Neural cell (in vitro differentiated cells): ENCODE measurements at regions not wholly inside any gene's neighbourhood (a gene's known extent, or its start where the extent isn't known, plus 50 kb on each side); places are given as distances from the start of the nearest gene placed in this dataset.

Experiments
- H2AFZ ChIP-seq: fragments of 200-600, 300-800 bp; sonication (generic), shearing (Covaris generic); 2 replicates; pipeline ENCODE4 v1.6.0; 2014; ENCODE audit warnings: low read depth, mild to moderate bottlenecking, antibody characterized with exemption, low read length, moderate library complexity
- H3F3A ChIP-seq: fragments of 200-600 bp; shearing (Covaris generic); 2 replicates; pipeline ENCODE4 v1.6.1; 2016; ENCODE audit warnings: mild to moderate bottlenecking, moderate library complexity, mixed read lengths, antibody characterized with exemption, low read length; ENCODE audit not compliant: insufficient read depth, poor library complexity, severe bottlenecking
- H3K27ac ChIP-seq: fragments of 200-600, 300-800 bp; sonication (generic), shearing (Covaris generic); 2 replicates; pipeline ENCODE4 v1.5.1; 2014; ENCODE audit warnings: mild to moderate bottlenecking, low read length, moderate library complexity
- H3K27me3 ChIP-seq: fragments of 300-800, 200-600 bp; sonication (generic), shearing (Covaris generic); 2 replicates; pipeline ENCODE4 v1.6.0; 2014; ENCODE audit warnings: mild to moderate bottlenecking, low read depth, low read length, moderate library complexity; ENCODE audit not compliant: insufficient read depth
- H3K36me3 ChIP-seq: fragments of 300-800, 200-600 bp; sonication (generic), shearing (Covaris generic); 2 replicates; pipeline ENCODE4 v1.5.1; 2014; ENCODE audit warnings: mild to moderate bottlenecking, antibody characterized with exemption, low read length, moderate library complexity; ENCODE audit not compliant: insufficient read depth
- H3K4me2 ChIP-seq: fragments of 300-800, 200-600 bp; sonication (generic), shearing (Covaris generic); 2 replicates; pipeline ENCODE4 v1.6.0; 2014; ENCODE audit warnings: mild to moderate bottlenecking, low read length
- H3K4me3 ChIP-seq: fragments of 300-800, 200-600 bp; sonication (generic), shearing (Covaris generic); 2 replicates; pipeline ENCODE4 v1.5.1; 2014; ENCODE audit warnings: mild to moderate bottlenecking, low read length, moderate library complexity
- H3K79me2 ChIP-seq: fragments of 200-600 bp; shearing (Covaris generic); replicated peaks from 2 replicates; pipeline ENCODE4 v1.6.0; 2014; ENCODE audit warnings: mild to moderate bottlenecking, low read length, moderate library complexity; ENCODE audit not compliant: insufficient read depth
- H3K9ac ChIP-seq: fragments of 300-800, 200-600 bp; sonication (generic), shearing (Covaris generic); 2 replicates; pipeline ENCODE4 v1.6.1; 2016; ENCODE audit warnings: mild to moderate bottlenecking, low read length, mixed read lengths
- H3K9me2 ChIP-seq: fragments of 200-600 bp; shearing (Covaris generic); 2 replicates; pipeline ENCODE4 v1.6.1; 2016; ENCODE audit warnings: mild to moderate bottlenecking, low read length, mixed read lengths; ENCODE audit not compliant: insufficient read depth
- H3K9me3 ChIP-seq: fragments of 200-600, 300-800 bp; sonication (generic), shearing (Covaris generic); 2 replicates; pipeline ENCODE4 v1.6.1; 2016; ENCODE audit warnings: mild to moderate bottlenecking, mixed run types, low read length, moderate library complexity, mixed read lengths
- H4K20me1 ChIP-seq: fragments of 200-600 bp; shearing (Covaris generic); 2 replicates; pipeline ENCODE4 v1.6.1; 2016; ENCODE audit warnings: mild to moderate bottlenecking, mixed run types; ENCODE audit not compliant: insufficient read depth
- EP300 ChIP-seq: fragments of 450-650 bp; conservative IDR thresholded peaks from 2 replicates; pipeline ENCODE4 v1.6.1; 2014; ENCODE audit warnings: antibody characterized with exemption, mild to moderate bottlenecking, moderate library complexity; ENCODE audit not compliant: poor library complexity, severe bottlenecking
- EZH2 ChIP-seq: fragments of 200-600, 300-800 bp; shearing (Covaris generic), sonication (generic); IDR thresholded peaks from 2 replicates; pipeline ENCODE4 v1.6.1; 2014; ENCODE audit warnings: antibody characterized with exemption, low read length, borderline replicate concordance, mild to moderate bottlenecking; ENCODE audit not compliant: insufficient read depth, poor library complexity, severe bottlenecking
- MXI1 ChIP-seq: fragments of 450-650 bp; conservative IDR thresholded peaks from 2 replicates; pipeline ENCODE4 v1.6.1; 2014; ENCODE audit warnings: antibody characterized with exemption, mild to moderate bottlenecking; ENCODE audit not compliant: poor library complexity, severe bottlenecking
- POLR2AphosphoS5 ChIP-seq: IDR thresholded peaks from 2 replicates; pipeline ENCODE4 v1.6.1; 2012
- RAD21 ChIP-seq: fragments of 450-650 bp; conservative IDR thresholded peaks from 2 replicates; pipeline ENCODE4 v1.6.1; 2014; ENCODE audit warnings: antibody characterized with exemption, mild to moderate bottlenecking, moderate library complexity
- SMC3 ChIP-seq: fragments of 450-650 bp; conservative IDR thresholded peaks from 2 replicates; pipeline ENCODE4 v1.6.1; 2014; ENCODE audit warnings: antibody characterized with exemption, mild to moderate bottlenecking, moderate library complexity; ENCODE audit not compliant: poor library complexity
- TAF1 ChIP-seq: IDR thresholded peaks from 2 replicates; pipeline ENCODE4 v1.6.1; 2012; ENCODE audit warnings: low read depth
- TF ChIP-seq, protein P1 (sequence below): fragments of 450-650 bp; IDR thresholded peaks from 2 replicates; pipeline ENCODE4 v1.5.1; 2014; ENCODE audit warnings: antibody characterized with exemption, mild to moderate bottlenecking, moderate library complexity; ENCODE audit not compliant: poor library complexity, severe bottlenecking
- TF ChIP-seq, protein P2 (sequence below): IDR thresholded peaks from 2 replicates; pipeline ENCODE4 v1.6.1; 2012; ENCODE audit warnings: borderline replicate concordance

DNA sequence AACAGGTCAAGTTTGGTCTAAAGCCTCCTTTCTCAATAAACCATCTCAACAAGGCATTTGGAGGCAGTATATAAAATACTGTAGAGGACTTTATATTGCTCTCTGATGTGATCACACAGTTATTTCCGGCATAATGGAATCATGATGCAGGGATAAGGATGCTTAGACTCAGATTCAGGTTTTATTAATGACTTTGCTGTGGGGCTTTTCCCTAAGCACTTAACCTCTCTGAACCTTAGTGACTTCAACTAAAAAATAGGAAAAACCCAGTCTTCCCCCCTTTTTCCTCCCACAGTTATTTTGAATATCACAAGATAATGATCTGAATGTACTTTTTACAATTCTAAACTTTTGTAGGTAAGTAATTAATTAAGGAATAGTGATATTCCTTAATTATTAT, 94.8 kb upstream of the TENM4 start:
- H3K4me3 ChIP-seq = no peak overlapping the region
- H3K27ac ChIP-seq = no peak overlapping the region
- H3K9me2 ChIP-seq = no peaks in the 10 kb centered on the region
- no peaks in the 10 kb centered on the region for H3K27me3 ChIP-seq
- H3K4me2 ChIP-seq = no peak overlapping the region
- TF ChIP-seq MXI1 (no peak), EZH2 (no peak)
- no peaks in the 10 kb centered on the region for H3K36me3 ChIP-seq
- no peak overlapping the region for H2AFZ ChIP-seq
- no peaks in the 10 kb centered on the region for H3F3A ChIP-seq
- H3K79me2 ChIP-seq = no peaks in the 10 kb centered on the region
- H3K9ac ChIP-seq = no peak overlapping the region
- no peaks in the 10 kb centered on the region for H3K9me3 ChIP-seq
- H4K20me1 ChIP-seq = no peaks in the 10 kb centered on the region

DNA sequence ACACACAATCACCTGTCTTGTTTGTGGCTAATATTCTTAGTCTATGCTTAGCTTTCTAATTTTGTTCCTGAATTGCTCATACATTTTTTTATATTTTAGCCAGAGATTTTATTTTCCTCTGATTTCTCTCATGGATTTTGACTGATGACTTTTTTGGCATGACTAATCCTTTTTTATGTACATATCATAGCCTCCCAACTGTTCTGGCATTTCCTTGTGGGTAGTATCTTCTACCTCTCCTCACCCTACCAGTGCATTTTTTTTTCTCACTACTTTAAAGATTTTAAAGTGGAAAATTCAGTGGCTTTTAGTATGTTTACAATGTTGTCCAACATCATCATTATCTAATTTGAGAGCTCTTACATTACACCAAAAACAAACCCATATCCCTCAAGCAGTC, 84.4 kb upstream of the TENM4 start:
- H3K9me2 ChIP-seq = no peaks in the 10 kb centered on the region
- no peaks in the 10 kb centered on the region for H3K9me3 ChIP-seq
- H3K36me3 ChIP-seq = no peaks in the 10 kb centered on the region
- no peak overlapping the region for H3K4me3 ChIP-seq
- no peak overlapping the region for H3K9ac ChIP-seq
- H3K27me3 ChIP-seq = no peaks in the 10 kb centered on the region
- H3K79me2 ChIP-seq = no peaks in the 10 kb centered on the region
- TF ChIP-seq RAD21 (no peak), SMC3 (no peak), EZH2 (no peak), TAF1 (no peak), POLR2AphosphoS5 (no peak), EP300 (no peak), MXI1 (no peak)
- TF ChIP-seq, protein P1, sequence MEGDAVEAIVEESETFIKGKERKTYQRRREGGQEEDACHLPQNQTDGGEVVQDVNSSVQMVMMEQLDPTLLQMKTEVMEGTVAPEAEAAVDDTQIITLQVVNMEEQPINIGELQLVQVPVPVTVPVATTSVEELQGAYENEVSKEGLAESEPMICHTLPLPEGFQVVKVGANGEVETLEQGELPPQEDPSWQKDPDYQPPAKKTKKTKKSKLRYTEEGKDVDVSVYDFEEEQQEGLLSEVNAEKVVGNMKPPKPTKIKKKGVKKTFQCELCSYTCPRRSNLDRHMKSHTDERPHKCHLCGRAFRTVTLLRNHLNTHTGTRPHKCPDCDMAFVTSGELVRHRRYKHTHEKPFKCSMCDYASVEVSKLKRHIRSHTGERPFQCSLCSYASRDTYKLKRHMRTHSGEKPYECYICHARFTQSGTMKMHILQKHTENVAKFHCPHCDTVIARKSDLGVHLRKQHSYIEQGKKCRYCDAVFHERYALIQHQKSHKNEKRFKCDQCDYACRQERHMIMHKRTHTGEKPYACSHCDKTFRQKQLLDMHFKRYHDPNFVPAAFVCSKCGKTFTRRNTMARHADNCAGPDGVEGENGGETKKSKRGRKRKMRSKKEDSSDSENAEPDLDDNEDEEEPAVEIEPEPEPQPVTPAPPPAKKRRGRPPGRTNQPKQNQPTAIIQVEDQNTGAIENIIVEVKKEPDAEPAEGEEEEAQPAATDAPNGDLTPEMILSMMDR = no peak
- TF ChIP-seq, protein P2, sequence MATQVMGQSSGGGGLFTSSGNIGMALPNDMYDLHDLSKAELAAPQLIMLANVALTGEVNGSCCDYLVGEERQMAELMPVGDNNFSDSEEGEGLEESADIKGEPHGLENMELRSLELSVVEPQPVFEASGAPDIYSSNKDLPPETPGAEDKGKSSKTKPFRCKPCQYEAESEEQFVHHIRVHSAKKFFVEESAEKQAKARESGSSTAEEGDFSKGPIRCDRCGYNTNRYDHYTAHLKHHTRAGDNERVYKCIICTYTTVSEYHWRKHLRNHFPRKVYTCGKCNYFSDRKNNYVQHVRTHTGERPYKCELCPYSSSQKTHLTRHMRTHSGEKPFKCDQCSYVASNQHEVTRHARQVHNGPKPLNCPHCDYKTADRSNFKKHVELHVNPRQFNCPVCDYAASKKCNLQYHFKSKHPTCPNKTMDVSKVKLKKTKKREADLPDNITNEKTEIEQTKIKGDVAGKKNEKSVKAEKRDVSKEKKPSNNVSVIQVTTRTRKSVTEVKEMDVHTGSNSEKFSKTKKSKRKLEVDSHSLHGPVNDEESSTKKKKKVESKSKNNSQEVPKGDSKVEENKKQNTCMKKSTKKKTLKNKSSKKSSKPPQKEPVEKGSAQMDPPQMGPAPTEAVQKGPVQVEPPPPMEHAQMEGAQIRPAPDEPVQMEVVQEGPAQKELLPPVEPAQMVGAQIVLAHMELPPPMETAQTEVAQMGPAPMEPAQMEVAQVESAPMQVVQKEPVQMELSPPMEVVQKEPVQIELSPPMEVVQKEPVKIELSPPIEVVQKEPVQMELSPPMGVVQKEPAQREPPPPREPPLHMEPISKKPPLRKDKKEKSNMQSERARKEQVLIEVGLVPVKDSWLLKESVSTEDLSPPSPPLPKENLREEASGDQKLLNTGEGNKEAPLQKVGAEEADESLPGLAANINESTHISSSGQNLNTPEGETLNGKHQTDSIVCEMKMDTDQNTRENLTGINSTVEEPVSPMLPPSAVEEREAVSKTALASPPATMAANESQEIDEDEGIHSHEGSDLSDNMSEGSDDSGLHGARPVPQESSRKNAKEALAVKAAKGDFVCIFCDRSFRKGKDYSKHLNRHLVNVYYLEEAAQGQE = no peak
- no peaks in the 10 kb centered on the region for H4K20me1 ChIP-seq
- no peak overlapping the region for H3K27ac ChIP-seq
- H2AFZ ChIP-seq = no peak overlapping the region
- H3F3A ChIP-seq = no peaks in the 10 kb centered on the region
- H3K4me2 ChIP-seq = no peak overlapping the region

DNA sequence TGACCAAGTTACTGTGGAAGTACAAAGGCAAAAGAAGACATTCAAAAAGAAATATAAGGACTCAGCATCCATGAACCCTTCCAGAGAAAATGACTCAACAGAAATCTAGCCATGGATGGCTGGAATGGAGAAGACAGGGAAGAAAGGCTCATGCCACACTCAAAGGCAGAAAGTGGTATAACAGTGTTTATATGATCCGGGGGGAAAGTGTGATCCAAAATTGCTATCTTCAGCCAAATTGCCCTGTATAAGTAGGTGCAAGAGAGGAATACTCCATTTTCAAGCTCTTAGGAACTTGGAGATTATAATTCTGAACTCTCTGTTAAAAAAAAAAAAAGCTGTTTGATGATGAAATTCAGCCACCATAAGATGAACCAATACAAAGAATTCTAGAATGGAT, 81.8 kb upstream of the TENM4 start:
- TF ChIP-seq POLR2AphosphoS5 (no peak), EP300 (no peak)
- TF ChIP-seq, protein P1 = no peak
- no peak overlapping the region for H3K4me2 ChIP-seq
- no peaks in the 10 kb centered on the region for H3K9me3 ChIP-seq
- H4K20me1 ChIP-seq = no peaks in the 10 kb centered on the region
- no peak overlapping the region for H3K4me3 ChIP-seq
- H2AFZ ChIP-seq = no peak overlapping the region
- no peaks in the 10 kb centered on the region for H3K36me3 ChIP-seq
- no peaks in the 10 kb centered on the region for H3F3A ChIP-seq
- H3K79me2 ChIP-seq = no peaks in the 10 kb centered on the region
- H3K9ac ChIP-seq = no peak overlapping the region
- no peaks in the 10 kb centered on the region for H3K27me3 ChIP-seq
- H3K27ac ChIP-seq = no peak overlapping the region
- no peaks in the 10 kb centered on the region for H3K9me2 ChIP-seq
